HG03378 (cell line): ENCODE measurements at regions not wholly inside any gene's neighbourhood (a gene's known extent, or its start where the extent isn't known, plus 50 kb on each side); places are given as distances from the start of the nearest gene placed in this dataset.
"Not testable (repeated sequence)": the region's sequence is repeated elsewhere in the genome, so short reads cannot be mapped to it uniquely, and the experiment has no call there.

Source experiments
- ATAC-seq: cut with Tn5 transposase; IDR thresholded peaks from one replicate; pipeline ENCODE4 v1.9.1; 2021; ENCODE audit warnings: mild to moderate bottlenecking, moderate library complexity; ENCODE audit not compliant: unreplicated experiment

DNA sequence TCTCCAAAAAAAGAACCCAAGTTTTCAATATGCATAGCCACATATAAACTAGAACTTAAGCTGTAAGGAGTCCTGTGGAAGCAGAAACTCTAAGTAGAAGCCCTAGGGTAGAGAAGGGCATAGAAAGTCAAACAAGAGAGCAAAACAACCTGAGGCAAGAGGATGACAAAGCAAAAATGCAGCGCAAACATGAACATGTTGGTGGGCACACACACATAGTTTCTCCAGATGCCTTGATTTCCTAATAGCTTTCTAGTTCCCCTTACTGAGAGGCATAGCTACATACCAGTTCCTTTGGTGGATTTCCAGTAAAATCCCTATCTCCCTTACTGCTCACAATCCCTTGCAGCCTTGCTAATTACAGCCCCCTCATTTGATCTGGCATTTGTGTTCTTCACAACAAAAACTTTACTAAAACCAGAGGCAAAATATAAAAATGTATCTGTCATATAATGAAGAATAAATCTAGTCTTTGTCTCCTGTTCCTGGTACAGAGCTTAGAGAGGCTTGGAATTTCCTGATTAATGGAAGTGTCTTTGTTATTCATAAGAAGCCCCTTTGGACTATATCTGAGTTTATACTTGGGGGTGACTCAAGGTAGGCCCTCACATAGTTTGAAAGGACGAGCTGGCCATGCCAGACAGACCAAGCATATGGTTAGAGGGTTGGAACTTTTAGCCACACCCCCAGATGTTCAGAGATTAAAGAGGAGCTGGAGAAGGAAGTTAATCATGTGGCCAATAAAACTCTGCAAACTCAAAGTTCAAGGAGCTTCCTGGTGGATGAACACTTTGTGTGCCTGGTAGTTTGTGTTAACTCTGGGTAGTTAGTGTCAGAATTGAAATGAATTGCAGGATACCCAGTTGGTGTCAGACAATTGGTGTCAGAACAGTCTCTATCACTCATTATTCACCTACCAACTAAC, 52.7 kb upstream of the ZCCHC13 start:
- ATAC-seq: no peak

DNA sequence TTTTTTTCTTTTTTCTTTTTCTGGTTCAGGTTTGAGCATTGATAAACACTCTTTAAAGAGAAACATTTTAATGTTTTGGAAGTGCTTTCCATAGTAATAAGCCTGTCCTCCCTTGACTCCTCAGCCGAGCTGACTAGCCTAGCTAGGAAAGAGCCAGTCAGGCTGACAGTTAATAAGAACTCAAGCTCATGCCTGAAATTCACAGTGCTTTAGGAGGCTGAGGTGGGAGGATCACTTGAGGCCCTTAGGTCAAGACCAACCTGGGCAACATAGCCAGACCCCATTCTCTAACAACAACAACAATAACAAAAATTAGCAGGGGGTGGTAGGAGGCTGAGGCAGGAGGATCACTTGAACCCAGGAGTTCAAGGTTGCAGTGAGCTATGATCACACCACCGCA, 53.4 kb upstream of the ZCCHC13 start:
- no peak for ATAC-seq

DNA sequence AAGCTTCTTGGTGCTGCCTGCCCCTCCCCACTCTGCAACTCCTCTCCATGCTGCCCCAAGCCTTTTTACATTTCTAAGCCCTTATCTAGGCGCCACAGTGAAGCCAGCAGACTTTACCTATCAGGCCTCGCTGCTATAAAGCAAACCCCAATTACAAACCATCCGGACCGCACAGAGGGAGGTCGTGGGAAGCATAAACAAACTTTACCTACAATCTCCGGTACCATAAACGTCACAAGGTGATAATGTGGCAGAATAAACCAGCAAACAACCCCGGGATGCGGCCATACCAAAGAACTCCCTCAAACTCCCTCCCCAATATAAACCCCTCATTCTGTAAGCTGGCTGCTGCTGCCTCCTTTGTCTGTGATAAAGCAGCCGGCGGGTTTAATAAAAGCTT, 54.0 kb upstream of the ZCCHC13 start:
- no peak for ATAC-seq

DNA sequence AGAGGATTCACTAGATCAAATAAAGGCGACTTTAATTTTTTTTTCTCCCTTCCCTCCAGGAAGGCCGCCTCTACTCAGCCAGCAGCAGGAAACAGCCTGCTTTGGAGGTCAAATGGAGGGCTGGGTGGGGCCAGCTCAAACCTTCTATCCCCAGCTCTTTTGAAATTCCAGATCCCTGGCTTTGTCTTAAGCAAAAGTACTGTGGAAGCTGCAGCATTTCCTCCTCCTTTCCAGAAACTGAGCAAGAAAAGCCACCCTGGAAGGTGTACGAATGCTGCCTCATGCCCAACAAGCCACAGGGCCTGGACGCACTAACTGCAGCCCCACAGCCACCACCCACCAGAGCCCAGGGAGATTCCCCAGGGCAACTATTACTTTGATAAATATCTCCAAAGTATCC, 55.1 kb upstream of the ZCCHC13 start:
- ATAC-seq: no peak

DNA sequence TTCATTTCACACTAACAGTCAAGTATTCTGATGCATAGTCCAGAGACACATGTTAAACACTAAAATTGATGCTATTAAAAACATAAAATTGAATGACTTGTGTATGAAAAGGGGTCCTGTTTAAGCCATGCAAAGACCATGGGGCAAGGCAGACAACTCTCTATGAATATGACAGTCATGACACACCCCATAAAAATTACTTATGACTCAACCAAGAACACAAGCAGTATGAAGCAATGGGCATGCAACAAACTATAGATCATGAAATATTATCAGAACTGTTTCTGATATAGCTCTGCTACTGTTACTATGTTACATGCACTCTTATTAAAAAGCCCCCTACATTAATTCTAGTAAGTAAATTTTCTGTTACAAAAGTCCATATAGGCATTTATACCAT, 57.5 kb upstream of the ZCCHC13 start:
- no peak for ATAC-seq

DNA sequence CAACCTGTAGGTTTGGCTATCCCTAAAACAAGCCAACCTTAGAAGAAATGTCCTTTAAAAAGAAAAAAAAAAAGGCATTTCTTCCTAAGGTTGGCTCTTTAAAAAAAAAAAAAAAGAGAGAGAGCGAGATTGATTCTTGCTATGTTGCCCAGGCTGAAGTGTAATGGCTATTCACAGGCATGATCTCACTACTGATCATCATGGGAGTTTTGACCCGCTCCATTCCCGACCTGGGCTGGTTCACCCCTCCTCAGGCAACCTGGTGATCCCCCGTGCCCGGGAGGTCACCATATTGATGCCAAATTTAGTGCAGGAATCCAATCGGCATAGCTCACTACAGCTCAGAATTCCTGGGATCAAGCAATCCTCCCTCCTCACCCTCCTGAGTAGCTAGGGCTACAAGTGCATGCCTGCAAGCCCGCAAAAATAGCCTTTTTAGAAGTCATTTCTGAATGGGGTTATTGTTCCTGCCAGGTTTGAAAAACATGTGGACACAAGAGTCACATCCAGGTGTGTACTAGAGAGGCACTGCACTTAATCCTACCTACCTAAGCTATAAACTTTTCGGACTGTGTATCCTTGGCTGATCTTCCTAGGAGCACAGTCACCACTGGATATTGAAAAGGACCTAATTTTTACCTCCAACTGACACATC, 61.4 kb upstream of the ZCCHC13 start:
- no peak for ATAC-seq

DNA sequence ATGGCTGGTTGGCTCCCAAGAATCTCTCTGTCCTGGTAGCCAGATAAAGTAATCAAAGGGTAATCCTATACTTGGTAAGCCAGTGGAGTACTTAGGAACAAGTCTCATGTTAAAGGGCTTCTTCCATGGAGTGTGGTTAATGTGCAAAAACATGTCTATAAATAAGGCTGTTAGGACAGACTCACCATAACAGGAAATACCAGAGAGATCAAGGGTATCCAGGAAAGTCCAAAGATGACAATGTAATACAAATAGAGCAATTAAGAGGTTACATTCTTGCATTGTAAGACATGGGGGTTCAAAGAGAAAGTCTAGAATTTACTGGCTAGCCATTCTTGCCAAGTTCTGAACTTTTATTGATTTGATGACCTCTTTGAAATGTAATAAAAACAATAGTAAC, 61.9 kb upstream of the ZCCHC13 start:
- ATAC-seq: no peak

DNA sequence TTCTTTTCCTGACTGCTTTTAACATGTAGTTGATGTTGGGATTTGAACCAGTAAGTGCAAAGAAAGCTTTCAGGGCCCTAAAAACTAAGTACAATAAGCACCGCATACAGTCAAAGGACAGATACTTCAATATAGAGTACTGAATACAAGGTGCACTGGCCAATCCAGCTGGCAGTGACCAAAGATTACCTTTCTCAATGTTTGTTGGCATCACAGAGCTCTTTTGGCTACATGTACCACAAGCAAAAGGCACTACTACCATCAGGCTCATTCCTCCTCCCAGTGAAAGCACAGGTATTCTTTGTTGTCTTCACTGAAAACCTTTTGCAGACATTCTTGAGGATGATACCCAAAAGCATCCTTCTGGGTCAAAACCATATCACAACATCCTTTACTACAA, 65.2 kb upstream of the ZCCHC13 start:
- no peak for ATAC-seq

DNA sequence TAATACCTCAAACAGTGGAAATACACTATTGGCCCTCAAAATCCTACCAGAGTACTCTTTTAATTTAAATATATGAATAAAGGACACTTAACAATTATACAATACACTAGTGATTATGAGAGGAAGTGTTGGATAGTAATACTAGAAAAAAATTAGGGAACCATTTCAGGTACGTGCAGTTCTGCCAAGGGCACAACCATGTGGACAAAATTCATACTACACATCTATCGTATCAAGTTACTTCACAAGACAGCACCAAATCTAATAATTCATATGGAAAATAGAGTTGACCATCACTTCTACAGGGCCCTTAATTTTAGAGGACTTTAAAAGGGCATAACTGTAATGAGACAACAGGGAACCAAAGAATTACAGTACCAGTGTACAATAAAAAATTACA, 69.2 kb upstream of the ZCCHC13 start:
- no peak for ATAC-seq

DNA sequence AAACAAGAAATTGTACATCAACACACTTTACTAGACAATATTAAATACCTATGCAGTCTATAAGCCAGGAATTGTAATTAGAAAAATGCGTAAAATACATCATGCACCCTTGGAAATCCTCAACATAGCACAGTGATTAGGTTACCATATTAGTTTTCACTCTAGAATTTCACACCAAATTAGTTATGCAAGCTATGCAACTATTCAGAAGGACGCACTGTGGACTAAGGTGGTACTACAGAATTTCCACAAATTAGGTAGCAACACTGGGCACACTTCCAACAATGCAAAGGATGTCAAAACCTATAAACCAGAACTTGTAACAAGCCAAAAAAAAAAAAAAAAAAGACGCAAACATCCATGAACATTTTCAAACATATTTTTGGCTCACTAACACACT, 71.1 kb upstream of the ZCCHC13 start:
- no peak for ATAC-seq

DNA sequence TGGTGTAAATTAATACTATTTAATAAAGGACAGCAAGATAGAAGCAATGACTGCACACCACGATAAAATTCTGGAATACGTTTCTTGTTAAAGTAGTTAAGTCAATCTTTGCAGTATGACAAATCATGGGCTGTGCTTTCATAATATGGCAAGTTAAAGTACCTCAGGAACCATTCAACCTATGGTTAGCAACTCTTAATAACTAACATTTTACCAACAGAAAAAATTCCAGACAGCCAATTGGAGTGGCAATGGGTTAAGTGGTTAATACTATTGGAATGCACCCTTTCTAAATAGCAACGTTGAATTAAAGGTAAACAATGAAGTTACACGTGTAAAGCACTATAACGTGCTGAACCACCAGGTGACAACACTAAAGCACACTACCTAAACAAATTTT, 72.4 kb upstream of the ZCCHC13 start:
- no peak for ATAC-seq

DNA sequence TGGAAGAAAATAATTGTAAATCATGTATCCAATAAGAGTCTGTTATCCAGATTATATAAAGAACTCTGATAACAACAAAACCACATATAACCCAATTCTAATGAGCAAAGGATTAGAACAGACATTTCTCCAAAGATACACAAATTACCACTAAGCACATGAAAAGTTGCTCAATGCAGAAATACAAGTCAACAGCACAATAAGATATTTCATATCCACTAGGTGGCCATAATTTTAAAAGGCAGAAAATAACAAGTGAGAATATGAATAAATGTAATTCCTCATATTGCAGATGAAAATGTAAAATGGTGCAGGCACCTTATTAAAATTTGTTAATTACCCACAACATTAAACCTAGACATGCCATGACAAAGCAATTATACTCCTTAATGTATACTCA, 73.9 kb upstream of the ZCCHC13 start:
- no peak for ATAC-seq

DNA sequence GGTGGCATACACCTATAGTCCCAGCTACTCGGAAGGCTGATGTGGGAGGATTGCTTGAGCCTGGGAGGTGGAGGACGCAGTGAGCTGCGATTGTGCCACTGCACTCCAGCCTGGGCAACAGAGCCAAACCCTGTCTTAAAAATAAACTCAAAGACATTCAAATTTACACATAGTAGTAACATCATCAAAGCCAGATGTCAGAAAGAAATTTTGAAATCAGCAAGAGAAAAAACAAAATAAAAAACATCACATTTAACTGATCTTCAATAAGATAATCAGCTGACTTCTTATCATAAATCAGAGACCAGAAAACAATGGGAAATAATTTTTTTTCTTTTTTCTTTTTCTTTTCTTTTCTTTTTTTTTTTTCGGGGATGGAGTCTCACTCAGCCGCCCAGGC, 78.9 kb upstream of the ZCCHC13 start:
- ATAC-seq: no peak

DNA sequence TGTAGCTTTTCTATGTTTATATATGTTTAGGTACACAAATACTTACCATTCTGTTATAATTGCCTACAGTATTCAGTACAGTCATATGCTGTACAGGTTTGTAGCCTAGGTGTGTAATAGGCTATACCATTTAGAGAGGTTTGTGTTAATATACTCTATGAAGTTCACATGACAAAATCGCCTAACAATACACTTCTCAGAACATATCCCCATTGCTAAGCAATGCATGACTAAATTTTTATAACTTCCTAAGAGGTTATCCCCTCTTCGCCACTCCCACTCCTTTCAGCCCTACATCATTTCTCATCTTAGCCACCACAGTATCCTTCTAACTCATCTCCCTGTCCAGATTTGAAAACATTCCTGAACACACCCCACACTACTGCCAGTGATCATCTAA, 83.7 kb upstream of the ZCCHC13 start:
- ATAC-seq: no peak

DNA sequence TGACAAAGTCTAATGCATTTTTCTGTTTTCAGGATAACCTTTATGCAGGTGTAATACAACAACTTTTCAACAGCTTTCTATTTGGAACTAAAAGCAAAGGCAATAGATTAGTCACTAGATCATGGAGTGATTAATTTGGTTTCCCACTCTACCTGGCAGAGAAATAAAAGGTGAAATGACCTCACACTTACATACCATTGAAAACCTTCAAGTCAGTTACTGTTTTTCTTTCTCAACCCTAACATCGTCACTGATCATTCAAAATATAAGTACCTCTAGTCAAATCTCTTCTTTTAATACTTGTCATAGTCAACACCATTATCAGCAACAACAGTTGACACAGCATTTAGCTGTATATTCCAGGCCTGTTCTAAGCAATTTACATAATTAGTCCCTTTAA, 85.1 kb upstream of the ZCCHC13 start:
- ATAC-seq: no peak

DNA sequence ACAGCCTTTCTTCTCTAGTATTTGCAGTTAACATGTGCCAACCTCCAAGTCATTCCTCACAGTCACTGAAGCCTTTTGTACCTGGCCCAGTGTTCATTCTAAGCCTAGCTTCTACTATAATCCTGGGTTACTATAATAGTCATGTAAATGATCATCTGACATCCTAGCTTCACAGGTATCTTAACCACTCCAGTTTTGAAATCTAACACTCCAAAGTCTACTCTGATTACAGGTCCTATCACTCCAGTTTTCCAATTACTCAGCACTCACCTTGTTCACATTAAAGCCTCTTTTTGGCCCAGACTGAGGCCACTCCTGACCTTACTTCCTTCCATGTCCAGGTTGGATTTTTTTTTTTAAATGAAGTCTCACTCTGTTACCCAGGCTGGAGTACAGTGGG, 87.6 kb upstream of the ZCCHC13 start:
- no peak for ATAC-seq

DNA sequence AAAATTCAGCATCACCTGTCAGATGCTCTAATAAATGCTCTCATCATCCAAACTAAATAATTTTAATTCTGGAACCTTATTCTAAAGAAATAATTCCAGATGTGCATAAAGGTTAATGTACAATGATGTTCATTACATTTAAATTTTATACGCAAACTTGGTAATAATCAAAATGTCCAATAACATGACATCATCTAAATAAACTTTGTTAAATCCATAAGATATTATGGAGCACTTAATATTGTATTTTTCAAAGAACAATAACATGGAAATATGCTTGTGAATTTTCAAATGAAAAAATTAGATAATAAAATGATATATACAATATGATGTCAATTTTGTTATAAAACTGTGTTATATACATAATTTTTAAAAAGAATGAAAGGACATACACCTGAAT, 92.1 kb upstream of the ZCCHC13 start:
- no peak for ATAC-seq

DNA sequence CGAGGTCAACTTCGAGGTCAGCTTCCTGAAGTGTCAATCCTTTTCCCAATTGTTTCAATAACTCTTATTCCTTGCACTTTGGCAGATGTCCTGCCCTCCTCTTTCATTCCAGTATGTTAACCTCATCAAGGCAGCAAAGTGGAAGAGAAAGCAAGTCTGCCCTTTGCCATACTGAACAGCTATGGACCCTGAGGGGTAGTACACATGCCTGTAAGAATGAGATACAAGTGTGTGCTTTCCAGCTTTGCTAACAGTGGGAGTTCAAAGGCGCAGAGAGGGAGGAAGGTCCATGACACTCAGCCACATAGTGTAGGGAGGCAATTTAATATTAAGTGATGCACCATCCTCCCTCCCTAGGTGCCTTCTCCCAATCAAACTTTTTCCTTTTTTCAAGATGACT, 96.4 kb upstream of the ZCCHC13 start:
- ATAC-seq: no peak

DNA sequence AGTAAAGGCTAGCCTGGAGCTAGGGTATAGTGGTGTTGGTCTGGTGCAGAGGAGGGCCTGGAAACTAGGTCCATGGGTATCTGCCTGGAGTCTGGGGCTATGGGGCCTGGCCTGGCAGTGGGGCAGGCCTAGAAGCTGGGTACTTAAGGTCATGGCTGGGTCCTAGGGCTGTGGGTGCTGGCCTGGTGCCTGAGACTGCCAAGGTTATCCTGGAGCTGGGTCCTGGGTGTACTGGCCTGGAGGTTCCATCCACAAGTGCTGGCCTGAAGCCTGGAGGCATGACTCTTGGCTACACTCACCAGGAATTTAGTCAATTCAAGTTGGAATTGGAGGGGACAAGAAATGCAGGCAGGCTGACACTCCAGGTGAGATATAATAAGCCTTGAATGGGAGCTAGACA, 108.4 kb upstream of the ZCCHC13 start:
- no peak for ATAC-seq

DNA sequence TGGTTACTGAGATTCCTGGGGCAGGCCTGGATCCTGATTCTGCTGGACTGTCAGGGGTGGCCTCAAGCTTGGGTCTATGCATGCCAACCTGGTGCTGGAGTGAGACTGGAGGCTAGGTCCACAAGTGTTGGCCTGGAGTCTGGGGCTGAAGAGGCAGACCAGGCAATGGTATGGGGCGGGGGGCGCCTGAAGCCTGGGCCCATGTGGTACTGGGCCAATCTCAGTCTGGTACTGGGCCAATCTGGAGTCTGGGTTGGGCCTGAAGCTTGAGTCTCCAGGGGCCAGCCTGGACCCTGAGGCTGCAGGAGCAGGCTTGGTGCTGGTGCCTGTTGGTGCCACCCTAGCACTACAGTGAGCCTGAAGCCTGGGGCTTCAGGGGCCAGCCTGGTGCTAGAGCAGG, 108.9 kb upstream of the ZCCHC13 start:
- ATAC-seq: no peak

DNA sequence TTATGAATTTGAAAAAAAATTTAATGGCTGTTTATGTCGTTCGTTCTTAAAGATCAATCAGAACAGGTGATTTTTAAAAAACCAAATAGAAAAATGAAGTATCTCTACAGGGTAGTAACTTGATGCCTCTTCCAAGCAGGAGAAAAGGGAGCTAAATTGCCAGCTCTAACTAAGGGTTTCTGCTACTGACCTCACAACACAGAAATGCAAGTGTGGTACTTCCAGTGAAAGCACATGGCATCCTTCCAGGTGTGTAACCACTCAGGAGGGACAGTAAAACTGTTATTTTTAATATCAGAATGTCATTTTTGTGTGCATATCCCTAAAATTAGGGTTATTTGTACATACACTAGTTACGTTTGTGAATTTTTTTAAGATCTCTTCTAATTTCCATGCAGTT, 116.8 kb upstream of the ZCCHC13 start:
- ATAC-seq: no peak

DNA sequence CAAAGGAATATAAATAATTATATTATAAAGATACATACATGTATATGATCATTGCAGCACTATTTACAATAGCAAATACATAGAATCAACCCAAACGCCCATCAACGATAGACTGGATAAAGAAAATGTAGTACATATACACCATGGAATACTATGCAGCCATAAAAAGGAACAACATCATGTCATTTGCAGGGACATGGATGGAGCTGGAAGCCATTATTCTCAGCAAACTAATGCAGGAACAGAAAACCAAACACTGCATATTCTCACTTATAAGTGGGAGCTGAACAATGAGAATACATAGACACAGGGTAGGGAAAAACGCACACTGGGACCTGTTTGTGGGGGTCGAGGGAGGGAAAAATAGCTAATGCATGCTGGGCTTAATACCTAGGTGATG, 120.9 kb upstream of the ZCCHC13 start:
- ATAC-seq: not testable (repeated sequence)

DNA sequence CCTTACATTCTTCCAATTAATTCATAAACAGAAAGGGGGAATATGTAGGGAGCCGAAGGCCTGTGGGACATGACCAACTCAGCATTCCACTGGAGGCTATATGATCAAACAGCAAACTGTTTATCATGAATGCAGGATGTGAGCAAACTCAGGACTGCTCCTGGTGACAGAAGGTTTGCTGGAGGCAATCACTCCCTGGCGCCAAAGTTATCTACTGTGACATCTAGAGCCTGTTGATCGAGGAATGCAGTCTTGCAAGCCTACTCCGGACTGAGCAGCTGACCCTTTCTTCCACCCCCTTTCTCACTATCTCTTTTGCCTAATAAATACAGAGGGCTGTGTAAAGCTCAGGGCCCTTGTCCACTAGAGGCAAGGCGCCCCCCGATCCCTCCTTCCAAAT, 122.0 kb upstream of the ZCCHC13 start:
- not testable (repeated sequence) for ATAC-seq
